NCI-H748 treated with DMSO at 0.1 percent for 48 hours (cell line): ENCODE measurements at regions not wholly inside any gene's neighbourhood (a gene's known extent, or its start where the extent isn't known, plus 50 kb on each side); places are given as distances from the start of the nearest gene placed in this dataset.
A peak's percentile ranks its signal among the peaks of the same experiment; 100 is the strongest.
"Not testable (repeated sequence)": the region's sequence is repeated elsewhere in the genome, so short reads cannot be mapped to it uniquely, and the experiment has no call there.

Experiments used
- DNase-seq: peaks from one replicate; lab custom pipeline; 2025; lab: John Stamatoyannopoulos, UW

DNA sequence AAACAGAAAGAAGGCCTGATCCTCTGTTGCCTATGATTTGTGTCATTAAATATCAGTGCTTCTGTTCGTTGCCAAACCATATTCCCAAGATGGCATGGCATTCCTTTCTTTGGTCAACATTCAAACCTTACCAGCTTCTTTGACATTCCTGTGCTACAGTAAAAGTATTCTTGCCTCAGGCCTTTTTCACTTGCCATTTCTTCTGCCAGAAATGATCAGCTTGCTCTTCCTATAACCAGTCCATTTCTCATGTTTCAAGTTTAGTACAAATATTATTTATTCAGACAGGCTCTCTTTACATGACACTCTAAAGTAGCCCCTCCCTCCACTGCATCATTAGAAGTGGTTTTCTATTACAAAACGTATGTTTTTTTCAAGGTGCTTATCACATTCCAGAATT, 278.3 kb downstream of the KCNJ2 start:
- no peak for DNase-seq

DNA sequence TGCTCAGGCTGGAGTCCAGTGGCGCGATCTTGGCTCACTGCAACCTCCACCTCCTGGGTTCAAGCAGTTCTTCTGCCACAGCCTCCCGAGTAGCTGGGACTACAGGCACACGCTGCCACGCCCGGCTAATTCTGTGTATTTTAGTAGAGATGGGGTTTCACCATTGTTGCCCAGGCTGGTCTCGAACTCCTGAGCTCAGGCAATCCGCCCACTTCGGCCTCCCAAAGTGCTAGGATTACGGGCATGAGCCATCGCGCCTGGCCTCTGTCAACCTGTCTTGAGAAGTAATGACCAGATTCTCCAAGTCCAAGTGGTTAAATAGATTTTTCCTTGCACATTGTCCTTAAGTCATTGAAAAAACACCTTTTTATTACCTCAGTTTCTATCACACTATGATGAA, 283.7 kb downstream of the KCNJ2 start:
- DNase-seq: not testable (repeated sequence)

DNA sequence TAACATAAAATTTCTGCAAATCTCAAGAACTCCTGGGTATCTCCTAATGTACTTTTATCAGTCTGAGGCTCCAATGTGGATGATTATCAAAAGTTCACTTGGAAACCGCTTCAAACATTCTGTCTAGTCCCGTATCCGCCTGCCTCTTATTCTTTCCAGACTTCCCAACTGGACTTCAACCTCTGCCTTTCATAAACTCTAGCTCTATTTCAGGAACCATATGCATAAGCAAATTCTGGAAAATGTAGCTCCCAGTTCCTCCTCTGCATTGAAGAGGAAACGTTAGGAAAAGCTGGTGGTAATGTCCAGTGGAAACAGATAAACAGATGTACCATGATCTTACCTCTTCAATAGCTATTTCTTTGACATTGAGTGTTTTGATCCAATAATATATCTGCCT, 285.0 kb downstream of the KCNJ2 start:
- no peak for DNase-seq

DNA sequence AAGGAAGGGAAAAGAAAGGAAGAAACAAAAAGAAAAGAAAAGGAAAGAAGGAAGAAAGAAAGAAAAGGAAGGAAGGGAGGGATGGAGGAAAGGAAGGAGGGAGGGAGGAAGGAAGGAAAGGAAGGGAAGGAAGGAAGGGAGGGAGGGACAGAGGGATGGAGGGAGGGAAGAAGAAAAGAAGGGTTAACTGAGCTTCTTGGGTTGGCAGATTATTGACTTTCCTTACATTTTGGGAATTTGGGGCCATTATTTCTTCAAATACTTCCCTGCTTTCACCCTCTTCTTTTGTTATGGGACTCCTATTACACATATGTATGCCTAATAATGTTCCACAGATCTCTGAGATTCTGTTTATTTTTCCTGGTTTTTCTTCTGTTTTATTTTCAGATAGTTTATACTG, 285.6 kb downstream of the KCNJ2 start:
- no peak for DNase-seq

DNA sequence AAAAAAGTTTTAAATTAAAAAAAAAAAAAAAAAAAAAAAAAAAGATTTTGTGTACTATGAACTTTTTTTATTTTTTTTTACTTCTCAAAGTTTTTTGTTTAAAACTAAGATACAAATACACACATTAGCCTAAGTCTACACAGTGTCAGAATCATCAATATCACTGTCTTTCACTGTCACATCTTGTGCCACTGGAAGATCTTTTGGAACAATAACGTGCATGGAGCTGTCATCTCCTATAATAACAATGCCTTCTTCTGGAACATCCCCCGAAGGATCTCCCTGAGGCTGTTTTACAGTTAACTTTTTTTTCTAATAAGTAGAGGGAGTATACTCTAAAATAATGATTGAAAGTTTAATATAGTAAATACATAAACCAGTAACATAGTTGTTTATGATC, 295.7 kb downstream of the KCNJ2 start:
- no peak for DNase-seq

DNA sequence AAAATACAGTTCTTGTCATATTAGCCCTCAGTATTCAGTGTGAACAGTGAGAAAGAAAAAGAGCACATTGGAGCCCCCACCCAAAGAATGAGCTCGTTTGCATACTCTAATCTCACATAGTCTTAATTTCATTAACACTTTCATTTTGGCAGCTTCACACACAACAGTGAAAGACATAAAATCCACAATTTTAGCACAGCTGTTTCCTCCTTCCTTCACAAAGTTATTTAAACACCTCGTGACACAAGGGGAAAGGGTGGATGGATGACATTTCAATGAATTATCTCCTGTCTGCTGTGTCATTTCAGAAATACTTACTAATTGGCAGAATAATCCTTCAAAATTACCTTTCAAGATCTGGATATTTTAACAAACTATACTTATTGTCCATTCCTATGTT, 299.3 kb downstream of the KCNJ2 start:
- DNase-seq: no peak

DNA sequence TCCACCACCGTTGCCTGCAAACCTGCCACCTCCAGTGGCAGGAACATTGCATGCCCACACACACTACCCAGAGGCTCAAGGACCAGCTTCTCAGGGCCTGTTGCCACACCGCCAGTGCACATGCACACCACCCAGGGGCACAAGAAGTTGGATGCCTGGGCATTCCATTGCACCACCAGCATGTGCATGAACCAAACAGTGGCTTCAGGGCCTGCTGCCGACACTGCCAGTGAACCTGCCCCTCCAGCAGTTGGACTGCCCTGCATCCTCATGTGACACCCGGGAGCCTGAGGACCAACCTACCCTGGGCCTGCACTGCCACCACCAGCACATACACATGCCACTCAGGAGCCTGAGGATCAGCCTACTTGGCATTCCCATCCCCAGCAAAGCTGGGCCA, 303.7 kb downstream of the KCNJ2 start:
- DNase-seq: no peak

DNA sequence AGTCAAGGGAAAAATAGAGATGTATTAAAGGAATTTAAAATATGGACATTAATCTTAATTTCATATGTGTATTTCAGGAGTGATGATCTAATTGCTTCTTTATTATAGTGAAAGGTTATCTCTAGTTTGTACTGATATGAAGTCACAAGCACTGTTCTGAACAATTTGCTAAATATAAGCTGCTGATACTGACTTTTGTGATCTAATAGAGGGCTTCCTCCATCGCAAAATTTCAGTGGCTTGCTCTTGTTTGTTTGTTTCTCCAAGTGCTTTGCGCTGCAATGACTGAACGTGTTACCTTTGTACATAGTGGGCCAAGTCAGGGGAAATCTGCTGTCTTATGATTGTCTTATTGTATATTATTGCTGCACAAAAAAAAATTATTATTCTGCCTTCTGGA, 307.0 kb downstream of the KCNJ2 start:
- DNase-seq: no peak

DNA sequence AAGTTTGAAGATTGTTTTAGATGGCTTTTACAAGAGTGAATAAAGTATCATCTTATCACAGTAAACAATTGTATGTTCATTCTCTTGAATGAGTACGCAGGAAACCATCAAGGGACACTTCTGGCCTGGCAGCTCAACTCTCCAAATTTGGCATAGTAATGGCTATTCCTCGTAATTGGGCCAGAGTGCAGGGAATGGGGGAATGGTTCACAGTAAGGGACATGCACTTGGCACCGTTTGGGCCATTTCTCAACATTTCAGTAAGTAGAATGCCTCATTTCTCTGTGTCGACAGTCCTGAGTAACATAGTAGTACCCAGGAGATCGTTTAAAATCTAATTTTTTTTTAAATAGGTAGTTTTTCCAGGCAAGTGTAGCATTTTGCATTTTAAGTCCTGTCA, 309.6 kb downstream of the KCNJ2 start:
- no peak for DNase-seq

DNA sequence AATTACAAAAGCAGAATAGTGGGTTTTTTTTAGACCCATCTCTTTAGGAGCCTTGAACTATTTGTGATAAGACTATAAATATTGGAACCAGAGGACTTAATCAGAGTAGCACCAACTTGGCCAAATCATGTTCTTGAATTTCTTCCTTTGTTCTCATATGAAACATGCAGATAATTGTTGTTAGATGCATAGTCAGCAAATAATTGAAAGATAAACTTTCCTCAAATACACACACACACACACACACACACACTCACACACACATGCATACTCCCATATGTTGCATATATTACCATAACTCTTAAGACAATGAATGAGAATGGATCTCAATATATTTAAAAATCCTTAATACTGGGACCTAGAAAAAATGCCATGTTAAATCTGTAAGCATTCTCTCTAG, 310.4 kb downstream of the KCNJ2 start:
- DNase-seq: no peak

DNA sequence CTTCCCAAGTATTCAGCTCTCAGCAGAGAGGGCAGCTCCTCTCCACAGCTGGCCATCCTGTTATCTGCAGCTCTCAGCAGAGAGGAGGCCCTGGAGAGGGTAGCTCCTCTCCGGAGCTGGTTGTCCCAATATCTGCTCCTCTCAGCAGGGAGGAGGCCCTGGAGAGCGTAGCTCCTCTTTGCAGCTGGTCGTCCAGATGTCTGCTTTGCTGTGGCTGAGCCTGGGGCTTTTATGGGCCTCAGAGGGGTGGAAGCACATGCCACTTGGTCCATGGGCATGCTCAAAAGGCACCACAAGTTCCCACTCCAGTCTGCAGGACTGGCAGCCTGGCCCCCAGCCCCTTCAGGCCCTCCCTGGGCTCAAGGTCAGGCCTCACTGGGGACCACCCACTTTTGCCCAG, 314.3 kb downstream of the KCNJ2 start:
- DNase-seq: no peak

DNA sequence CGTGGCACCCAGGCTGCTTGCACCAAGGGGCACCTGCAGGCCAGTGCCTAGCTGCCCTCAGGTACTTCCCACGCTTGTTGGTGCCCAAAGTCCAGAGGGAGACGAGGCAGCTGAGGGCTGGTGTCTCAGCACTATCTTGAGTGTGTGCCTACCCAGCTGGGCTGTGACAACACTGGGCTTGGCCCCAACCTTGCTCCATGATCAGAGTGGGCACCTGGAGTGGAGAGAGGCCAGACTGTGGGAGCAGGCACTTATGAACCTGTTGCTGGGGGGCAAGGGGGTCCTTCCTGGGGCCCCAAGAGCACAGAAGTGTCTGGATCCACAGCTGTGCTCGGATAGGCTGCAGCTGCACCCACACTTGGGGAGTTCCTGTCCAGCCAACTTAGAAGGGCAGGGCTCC, 314.7 kb downstream of the KCNJ2 start:
- DNase-seq: no peak

DNA sequence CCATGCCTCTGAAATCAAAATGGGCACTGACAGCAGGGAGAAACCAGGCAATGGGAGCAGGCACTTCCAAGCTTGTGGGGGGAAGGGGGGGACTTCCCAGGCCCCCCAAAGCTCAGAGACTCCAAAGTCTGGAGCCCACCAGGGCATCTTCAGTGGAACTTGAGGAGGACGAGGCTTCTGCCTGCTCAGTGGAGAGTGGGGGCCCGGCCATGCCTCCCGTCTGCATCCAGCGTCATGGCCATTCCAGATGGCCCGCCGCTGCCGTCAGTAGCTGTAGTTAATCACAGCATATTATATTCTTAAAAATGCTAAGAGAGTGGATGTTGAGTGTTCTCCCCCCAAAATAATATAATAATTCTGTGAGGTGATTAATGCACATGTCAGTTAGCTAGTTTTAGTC, 315.2 kb downstream of the KCNJ2 start:
- DNase-seq: no peak

DNA sequence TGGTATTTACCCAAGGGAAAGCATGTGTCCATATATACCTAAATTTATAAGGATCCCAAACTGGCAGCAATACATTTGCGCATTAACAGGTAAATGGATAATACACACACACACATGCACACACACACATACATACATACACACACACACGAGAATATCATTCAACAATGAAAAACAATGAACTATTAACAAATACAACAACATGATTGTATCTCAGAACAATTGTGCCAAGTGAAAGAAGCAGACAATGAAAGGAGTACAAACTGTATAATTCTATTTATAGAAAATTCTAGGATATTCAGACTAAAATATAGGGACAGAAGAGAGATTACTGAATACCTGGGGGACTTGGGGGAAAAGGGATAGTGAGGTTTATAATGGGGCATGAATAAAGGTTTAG, 323.0 kb downstream of the KCNJ2 start:
- DNase-seq: no peak

DNA sequence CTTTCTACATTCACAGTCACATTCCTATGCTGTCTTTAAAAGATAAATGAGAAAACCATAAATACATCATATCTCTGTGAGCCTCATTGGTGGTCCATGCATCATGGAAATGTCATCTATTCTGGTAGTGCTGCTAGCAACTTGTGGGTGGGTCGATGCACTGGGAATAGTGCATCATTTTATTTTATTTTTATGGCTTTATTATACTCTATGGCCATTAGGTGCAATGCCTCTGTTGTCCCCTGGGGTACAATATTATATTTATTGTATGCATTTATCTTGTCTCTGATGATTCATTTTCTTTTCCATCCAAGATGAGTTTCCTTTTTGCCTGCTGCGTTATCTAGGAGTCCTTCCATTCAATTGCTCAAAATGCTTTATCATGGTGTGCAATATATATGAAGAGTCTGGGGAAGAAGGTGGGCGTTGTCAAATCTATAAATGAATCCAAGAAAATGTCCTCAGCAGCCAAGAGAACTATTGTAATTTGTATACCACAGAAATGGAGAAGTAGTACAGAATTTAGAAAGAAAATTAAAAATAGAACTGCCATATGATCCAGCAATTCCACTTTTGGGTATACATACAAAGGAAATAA, 324.0 kb downstream of the KCNJ2 start:
- no peak for DNase-seq

DNA sequence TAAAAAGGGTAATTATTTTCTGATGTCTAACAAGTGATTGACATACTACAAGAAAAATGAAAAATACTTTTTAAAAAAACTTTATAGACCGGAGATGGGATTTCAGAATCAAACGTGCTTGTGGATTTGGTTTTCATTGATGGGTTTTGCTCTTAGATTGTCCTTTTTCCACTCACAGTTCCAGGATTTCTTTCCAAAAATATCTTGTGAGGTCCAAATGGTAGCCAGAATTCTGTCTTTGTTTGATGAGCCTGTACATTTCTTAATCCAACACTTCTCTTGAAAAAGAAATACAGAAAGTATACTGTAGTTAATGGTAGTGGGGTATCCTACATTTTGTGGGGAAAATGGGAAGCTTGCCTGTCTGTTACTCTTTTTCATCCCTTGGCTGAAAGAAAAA, 329.3 kb downstream of the KCNJ2 start:
- DNase-seq: no peak

DNA sequence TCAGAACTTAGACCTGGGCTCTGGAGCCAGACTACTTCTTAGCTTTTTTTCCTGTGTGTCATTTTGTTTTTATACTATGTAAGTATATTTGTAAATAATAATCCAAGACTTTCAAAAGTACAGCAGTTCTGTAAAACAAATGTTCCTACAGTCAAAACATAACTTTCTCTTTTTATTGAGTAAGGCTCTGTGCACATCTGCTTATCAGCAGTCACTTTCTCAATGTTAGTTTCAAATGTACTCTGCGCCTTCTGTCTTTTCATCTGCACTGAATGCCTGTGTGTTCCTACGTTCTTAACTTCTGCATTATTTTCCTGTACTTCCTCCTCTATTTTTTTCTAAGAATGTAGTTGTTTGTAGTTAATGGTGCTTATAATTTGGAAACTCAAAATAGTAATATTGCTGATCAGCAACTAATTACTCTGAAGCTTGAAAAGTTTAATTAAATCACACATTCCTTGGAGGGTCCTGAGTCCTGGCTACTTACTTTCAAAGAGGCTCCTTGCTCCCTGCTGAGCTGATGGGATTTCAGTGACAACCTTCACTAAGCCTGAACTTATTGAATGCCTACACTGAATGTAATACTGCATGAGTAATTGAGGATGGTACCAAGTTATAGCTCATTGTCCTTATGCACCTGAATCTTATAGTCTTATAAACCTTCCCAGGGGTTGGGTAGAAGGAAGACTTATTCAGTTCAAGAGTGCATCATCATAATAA, 329.9 kb downstream of the KCNJ2 start:
- DNase-seq: no peak

DNA sequence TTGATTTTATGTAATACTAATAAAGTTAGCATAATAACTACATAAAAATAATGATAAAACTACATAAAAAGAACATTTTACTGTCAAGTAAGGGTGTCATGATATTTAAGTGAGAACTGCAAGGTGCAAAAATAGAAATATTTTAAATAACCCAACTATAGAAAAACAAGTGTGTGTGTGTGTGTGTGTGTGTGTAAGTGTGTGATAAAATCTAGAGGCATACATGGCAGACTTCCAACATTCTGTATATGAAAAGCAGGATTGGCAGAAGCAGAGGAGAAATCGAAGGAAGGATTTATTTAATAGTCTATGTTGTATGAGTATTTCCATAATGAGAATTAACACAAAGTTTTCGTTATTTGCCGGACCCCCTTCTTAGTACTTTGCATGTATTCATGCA, 334.1 kb downstream of the KCNJ2 start:
- DNase-seq: no peak

DNA sequence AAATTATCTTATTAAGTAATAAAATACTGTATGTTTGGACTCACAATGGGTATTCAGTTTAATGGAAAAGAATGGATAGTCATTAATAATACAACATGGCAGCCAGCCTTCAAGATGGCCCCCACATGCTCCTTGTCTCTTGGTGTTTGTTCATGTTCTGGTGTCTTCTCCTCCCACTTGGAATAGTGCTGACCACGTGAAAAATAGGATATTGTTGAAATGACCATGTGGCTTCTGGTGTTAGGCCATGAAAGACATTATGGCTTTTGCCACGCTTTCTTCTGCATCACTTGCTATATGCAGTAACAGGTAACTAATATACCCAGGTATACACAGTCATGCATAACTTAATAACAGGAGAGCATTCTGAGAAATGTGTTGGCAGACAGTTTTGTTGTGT, 341.0 kb downstream of the KCNJ2 start:
- DNase-seq: no peak

DNA sequence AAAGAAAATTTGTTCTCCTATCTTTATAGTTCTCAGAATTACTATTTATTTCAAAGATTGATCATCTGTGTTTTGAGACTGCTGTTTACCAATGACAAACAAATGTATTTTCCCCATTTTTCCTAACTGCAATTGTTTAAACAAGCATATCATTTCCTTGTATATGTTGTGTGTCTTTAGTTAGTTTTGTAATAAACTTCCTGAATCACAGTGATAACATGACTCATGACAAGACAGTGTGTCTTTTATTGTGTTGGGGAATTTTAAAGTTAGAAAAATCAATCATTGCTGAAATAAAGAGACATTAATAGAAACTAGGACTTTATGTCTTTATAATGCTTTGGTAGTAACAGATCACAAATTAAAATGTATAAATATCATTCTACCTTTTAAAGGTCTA, 348.5 kb downstream of the KCNJ2 start:
- no peak for DNase-seq

DNA sequence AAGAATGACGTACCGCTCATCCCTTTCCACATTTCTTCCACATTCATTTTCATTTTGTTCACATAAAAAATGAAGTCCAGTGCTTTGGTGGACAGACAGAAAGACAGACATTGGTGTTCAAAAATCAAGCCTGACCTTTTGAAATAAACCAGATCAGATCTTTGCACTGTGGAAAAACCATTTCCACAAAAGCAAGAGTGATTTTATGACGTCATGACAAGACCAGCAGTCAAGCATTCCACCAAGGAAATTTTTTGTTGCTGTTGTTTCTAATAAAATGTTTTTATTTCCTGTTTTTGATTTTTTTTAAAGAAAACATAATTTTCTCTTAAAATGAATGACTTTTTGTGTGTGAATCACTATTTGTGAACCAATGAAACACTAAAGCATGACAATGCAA, 350.0 kb downstream of the KCNJ2 start:
- DNase-seq: no peak

DNA sequence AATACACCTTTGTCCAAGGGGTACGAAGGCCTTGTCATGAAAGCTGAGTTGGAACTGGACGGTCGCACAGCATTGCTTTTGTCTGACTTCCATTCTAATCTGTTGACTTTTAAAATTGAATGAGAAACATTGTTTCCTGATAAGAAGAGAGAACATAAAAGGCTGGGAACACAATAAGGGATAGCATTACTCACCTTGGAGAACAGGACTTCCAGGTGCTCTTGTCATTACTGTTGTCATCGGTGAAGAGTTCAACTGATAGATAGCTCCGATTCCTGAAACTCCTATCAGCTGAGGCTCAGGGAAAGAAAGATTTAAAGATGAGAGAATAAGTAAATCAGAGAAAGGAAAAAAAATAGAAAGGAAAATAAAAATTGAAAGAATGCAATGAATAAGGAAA, 351.1 kb downstream of the KCNJ2 start:
- peak; percentile 84 for DNase-seq

DNA sequence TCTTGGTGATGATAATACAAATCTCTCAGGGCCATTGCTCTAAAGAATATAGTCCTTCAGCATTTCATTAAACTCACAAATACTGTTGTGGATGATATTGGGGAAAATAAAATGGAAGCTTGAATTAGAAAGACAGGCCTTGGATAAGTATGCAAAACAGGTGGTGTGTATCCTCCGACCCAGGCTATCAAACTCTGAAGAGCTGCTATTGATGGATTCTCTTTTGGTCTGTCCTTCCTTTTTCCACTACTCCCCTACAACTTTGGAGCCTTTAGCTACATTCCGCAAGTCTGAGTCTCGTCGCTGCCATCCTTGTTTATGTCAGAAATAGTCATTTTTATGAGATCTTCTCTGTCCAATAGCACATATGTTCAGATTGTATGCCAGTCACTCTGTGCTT, 351.6 kb downstream of the KCNJ2 start:
- no peak for DNase-seq

DNA sequence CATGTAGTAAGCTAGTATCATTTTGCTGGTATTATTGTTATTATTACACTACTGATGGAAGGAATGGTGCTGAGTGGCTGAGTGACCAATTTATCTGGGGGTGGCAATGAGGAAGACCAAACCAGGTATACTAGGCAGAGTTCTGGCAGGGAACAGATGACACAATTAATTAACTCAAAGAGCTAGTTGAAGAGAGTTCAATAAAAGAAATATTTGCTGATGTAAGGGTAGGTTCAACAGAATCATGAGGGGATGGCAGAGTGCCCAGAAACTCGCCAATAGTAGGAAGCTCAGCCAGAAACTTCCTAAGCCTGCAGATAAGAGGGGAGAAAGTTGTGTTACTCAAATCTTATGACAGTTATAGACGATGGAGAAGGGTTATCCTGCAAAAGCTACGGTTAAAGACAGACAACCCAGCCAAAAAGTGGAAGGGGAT, 352.5 kb downstream of the KCNJ2 start:
- peak; percentile 56 for DNase-seq
